Dendritic cell treated with granulocyte-macrophage colony-stimulating factor and Interleukin-4, amounts not matched to agents 40 ng/mL and 50 ng/mL, for 4 days (primary cell): ENCODE measurements at regions not wholly inside any gene's neighbourhood (a gene's known extent, or its start where the extent isn't known, plus 50 kb on each side); places are given as distances from the start of the nearest gene placed in this dataset.

Experiments used
- H3K27ac Mint-ChIP-seq: one replicate; pipeline ENCODE4 v1.8.0; 2022; ENCODE audit warnings: mild to moderate bottlenecking, mixed read lengths
- H3K27me3 Mint-ChIP-seq: one replicate; pipeline ENCODE4 v1.8.0; 2022; ENCODE audit warnings: mild to moderate bottlenecking, mixed read lengths
- H3K36me3 Mint-ChIP-seq: one replicate; pipeline ENCODE4 v1.8.0; 2022; ENCODE audit warnings: low read depth, mixed read lengths
- H3K4me1 Mint-ChIP-seq: one replicate; pipeline ENCODE4 v1.8.0; 2022; ENCODE audit warnings: low read depth, mixed read lengths
- H3K4me3 Mint-ChIP-seq: one replicate; pipeline ENCODE4 v1.8.0; 2022; ENCODE audit warnings: mild to moderate bottlenecking, moderate library complexity, mixed read lengths
- H3K9me3 Mint-ChIP-seq: one replicate; pipeline ENCODE4 v1.8.0; 2022; ENCODE audit warnings: mixed read lengths
- intact Hi-C: fragments of 100-400 bp; cut with micrococcal nuclease; formaldehyde crosslinking; loops from one replicate; pipeline ENCODE4 v1.15.0; 2022

DNA sequence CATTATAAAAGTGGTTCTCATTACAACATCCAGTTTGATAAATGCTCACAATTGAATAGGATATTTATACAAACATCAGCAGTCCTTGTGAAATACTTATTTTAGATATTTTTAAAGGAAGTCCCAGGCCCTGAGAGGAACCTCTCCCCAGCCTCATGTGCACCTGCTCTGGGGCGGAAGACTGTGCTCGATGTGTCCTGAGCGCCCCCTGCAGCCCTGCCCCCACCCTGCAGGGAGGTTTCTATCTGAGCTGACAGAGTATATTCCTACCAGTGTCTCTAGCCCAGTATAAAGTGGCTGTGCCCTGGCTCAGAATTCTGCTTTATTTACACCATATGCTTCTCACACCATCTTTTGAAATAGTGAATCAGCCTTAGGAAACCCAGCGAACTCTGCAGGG lies 1349.1 kb downstream of the TMEM121 start:
- H3K36me3 Mint-ChIP-seq, result no peaks in the 10 kb centered on the region
- H3K4me3 Mint-ChIP-seq, result no peak overlapping the region
- H3K27ac Mint-ChIP-seq, result no peak overlapping the region
- H3K27me3 Mint-ChIP-seq, result peaks cover 7% of the 10 kb centered on the region
- intact Hi-C loops, result no loop called here
- no peaks in the 10 kb centered on the region for H3K9me3 Mint-ChIP-seq
- H3K4me1 Mint-ChIP-seq, result peaks cover 14% of the 10 kb centered on the region

GRCh38 chr14:106876711-106877110 lies 1350.3 kb downstream of the TMEM121 start:
- H3K9me3 Mint-ChIP-seq, result no peaks in the 10 kb centered on the region

GRCh38 chr14:106877517-106877916 lies 1351.1 kb downstream of the TMEM121 start:
- H3K36me3 Mint-ChIP-seq, result no peaks in the 10 kb centered on the region

More at GRCh38 chr14:106876711-106877110, 1350.3 kb downstream of the TMEM121 start:
- H3K4me3 Mint-ChIP-seq, result no peak overlapping the region
- H3K27me3 Mint-ChIP-seq, result peaks cover 8% of the 10 kb centered on the region
- no peak overlapping the region for H3K27ac Mint-ChIP-seq
- H3K36me3 Mint-ChIP-seq, result no peaks in the 10 kb centered on the region
- peaks cover 14% of the 10 kb centered on the region for H3K4me1 Mint-ChIP-seq
- intact Hi-C loops, result no loop called here

DNA sequence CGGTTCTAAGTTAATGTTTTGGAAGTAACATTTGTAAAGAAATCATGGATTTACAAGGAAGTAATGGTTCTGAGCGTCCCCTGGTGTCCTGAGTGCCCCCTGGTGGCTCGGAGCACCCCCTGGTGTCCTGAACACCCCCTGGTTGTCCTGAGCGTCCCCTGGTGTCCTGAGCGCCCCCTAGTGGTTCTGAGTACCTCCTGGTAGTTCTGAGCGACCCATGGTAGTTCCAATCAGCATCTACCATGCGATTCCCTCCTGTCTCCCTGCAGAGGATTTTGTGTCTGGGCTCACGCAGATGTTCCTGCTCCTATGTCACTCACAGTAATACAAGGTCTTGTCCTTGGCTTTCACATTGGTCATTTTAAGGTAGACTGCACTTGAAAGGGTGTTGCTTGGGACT lies 1352.9 kb downstream of the TMEM121 start:
- no peaks in the 10 kb centered on the region for H3K9me3 Mint-ChIP-seq
- H3K27ac Mint-ChIP-seq, result no peak overlapping the region
- H3K36me3 Mint-ChIP-seq, result no peaks in the 10 kb centered on the region
- H3K27me3 Mint-ChIP-seq, result peaks cover 5% of the 10 kb centered on the region
- intact Hi-C loops, result no loop called here
- H3K4me1 Mint-ChIP-seq, result no peaks in the 10 kb centered on the region
- no peak overlapping the region for H3K4me3 Mint-ChIP-seq

More at GRCh38 chr14:106877517-106877916, 1351.1 kb downstream of the TMEM121 start:
- Mint-ChIP-seq H3K9me3 (no peaks in the 10 kb centered on the region), H3K4me1 (peaks cover 10% of the 10 kb centered on the region), H3K27ac (no peak overlapping the region), H3K27me3 (peaks cover 8% of the 10 kb centered on the region), H3K4me3 (no peak overlapping the region)
- intact Hi-C loops, result no loop called here

DNA sequence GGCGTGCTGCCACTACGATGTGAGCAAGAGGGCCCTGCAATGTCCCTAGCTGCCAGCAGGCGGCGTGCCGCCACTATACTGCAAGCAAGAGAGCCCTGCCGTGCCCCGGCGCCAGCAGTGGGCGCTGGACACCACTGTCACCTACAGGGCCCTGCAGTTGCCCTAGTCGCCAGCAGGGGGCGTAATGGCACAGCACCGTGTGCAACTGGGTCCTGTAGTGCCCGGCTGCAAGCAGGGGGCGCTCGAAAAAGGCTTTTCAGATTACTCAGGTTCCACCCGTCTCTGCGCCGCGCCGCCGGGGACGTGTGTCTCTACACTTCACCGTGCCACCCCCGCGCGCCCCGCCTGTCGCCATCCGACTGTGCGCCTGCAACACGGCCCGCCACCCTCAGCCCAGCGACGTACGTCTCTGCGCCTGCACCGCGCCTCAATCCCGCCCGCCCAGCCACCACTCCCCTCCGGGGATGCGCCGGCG lies 1356.9 kb downstream of the TMEM121 start:
- no peaks in the 10 kb centered on the region for H3K4me1 Mint-ChIP-seq
- H3K36me3 Mint-ChIP-seq, result no peaks in the 10 kb centered on the region
- H3K27ac Mint-ChIP-seq, result no peak overlapping the region
- H3K4me3 Mint-ChIP-seq, result no peak overlapping the region
- peaks cover 3% of the 10 kb centered on the region for H3K27me3 Mint-ChIP-seq
- intact Hi-C loops, result no loop called here
- H3K9me3 Mint-ChIP-seq, result no peaks in the 10 kb centered on the region
